Right lobe of liver (tissue), 4 donors: ENCODE measurements at regions not wholly inside any gene's neighbourhood (a gene's known extent, or its start where the extent isn't known, plus 50 kb on each side); places are given as distances from the start of the nearest gene placed in this dataset.

Source experiments
- CTCF ChIP-seq, 4 donors: fragments of 200-600 bp in 3 of 4; fragments of 450-650 bp in 1 of 4; IDR thresholded peaks; one replicate each; pipeline versions ENCODE4 v1.5.1 to v1.8.0; 2016 to 2022; ENCODE audit warnings: antibody characterized with exemption in 4 of 4, mild to moderate bottlenecking in 2 of 4
- POLR2A ChIP-seq: fragments of 450-650 bp; IDR thresholded peaks from one replicate; pipeline ENCODE4 v1.6.1; 2017; ENCODE audit warnings: antibody characterized with exemption, mild to moderate bottlenecking
- donor health status: DM: no; HTN: no; CAD: no.
- donor health status: DM: no; HTN: no; CAD: no.
- donor health status: DM: no; HTN: yes; CAD: no.

- TF ChIP-seq CTCF (IDR thresholded peaks at IDR 0.05) (no peak), POLR2A (no peak)
Observed at GRCh38 chr9:115286411-115286810, 168.5 kb upstream of the TNC start.
